Caco-2 (cell line): ENCODE measurements at regions not wholly inside any gene's neighbourhood (a gene's known extent, or its start where the extent isn't known, plus 50 kb on each side); places are given as distances from the start of the nearest gene placed in this dataset.

Source experiments
- BruUV-seq: library from RNA; stranded (reverse); fragments of 400-500 nt; replicated peaks from 2 replicates; lab custom pipeline; 2021; lab: Mats Ljungman, UMichigan
- CTCF ChIA-PET: fragments of 300-600 bp; sonication (Branson Sonifier 250); formaldehyde crosslinking; loops from one replicate; lab custom pipeline; 2022; ENCODE audit warnings: antibody characterized with exemption; lab: Charles Lee
- POLR2A ChIA-PET: fragments of 300-600 bp; sonication (Branson Sonifier 250); formaldehyde crosslinking; loops from one replicate; lab custom pipeline; 2022; ENCODE audit warnings: antibody characterized with exemption; lab: Charles Lee
- DNase-seq, 2 experiments: peaks; one replicate each; pipeline versions ENCODE4 v3.0.0 to v3.0.0-alpha.2; 2020 to 2022
- H3K27me3 ChIP-seq: replicated peaks from 2 replicates; pipeline ENCODE4 v1.6.0; 2011; ENCODE audit warnings: low read length; ENCODE audit not compliant: control insufficient read depth, insufficient read depth
- H3K36me3 ChIP-seq: 2 replicates; pipeline ENCODE4 v1.5.1; 2011; ENCODE audit warnings: low read length; ENCODE audit not compliant: control insufficient read depth, insufficient read depth
- H3K4me1 ChIP-seq: fragments of 250-450 bp; sonication (Bioruptor Pico); 2 replicates; pipeline ENCODE4 v1.5.1; 2020; ENCODE audit warnings: mild to moderate bottlenecking
- H3K4me3 ChIP-seq: 2 replicates; pipeline ENCODE4 v1.5.1; 2011; ENCODE audit warnings: low read depth, mild to moderate bottlenecking, control low read depth, low read length
- H3K9me3 ChIP-seq: fragments of 250-450 bp; sonication (Bioruptor Pico); 2 replicates; pipeline ENCODE4 v1.5.1; 2020; ENCODE audit warnings: mild to moderate bottlenecking, moderate library complexity
- H3K27ac Mint-ChIP-seq: one replicate; pipeline ENCODE4 v1.8.0; 2022; ENCODE audit warnings: mixed read lengths; ENCODE audit not compliant: unreplicated experiment
- H3K27me3 Mint-ChIP-seq: one replicate; pipeline ENCODE4 v1.8.0; 2022; ENCODE audit warnings: mixed read lengths; ENCODE audit not compliant: insufficient read depth, unreplicated experiment
- H3K36me3 Mint-ChIP-seq: one replicate; pipeline ENCODE4 v1.8.0; 2022; ENCODE audit warnings: mild to moderate bottlenecking, mixed read lengths; ENCODE audit not compliant: insufficient read depth, unreplicated experiment
- H3K4me1 Mint-ChIP-seq: one replicate; pipeline ENCODE4 v1.8.0; 2022; ENCODE audit warnings: low read depth, mixed read lengths; ENCODE audit not compliant: unreplicated experiment
- H3K4me3 Mint-ChIP-seq: one replicate; pipeline ENCODE4 v1.8.0; 2022; ENCODE audit warnings: mild to moderate bottlenecking, moderate library complexity, mixed read lengths; ENCODE audit not compliant: unreplicated experiment
- H3K9me3 Mint-ChIP-seq: one replicate; pipeline ENCODE4 v1.8.0; 2022; ENCODE audit warnings: mixed read lengths; ENCODE audit not compliant: unreplicated experiment
- CTCF ChIP-seq, 2 experiments: fragments of 200-600 bp in 1 of 2; IDR thresholded peaks; 1 replicate in 1 of 2; 2 replicates in 1 of 2; pipeline versions ENCODE4 v1.5.1 to v1.8.0; 2011 to 2022; ENCODE audit warnings: antibody characterized with exemption in 1 of 2, control low read depth in 1 of 2, inconsistent platforms in 1 of 2, low read depth in 1 of 2, low read length in 1 of 2, mild to moderate bottlenecking in 1 of 2, moderate library complexity in 1 of 2; ENCODE audit not compliant: insufficient read depth in 1 of 2, severe bottlenecking in 1 of 2, unreplicated experiment in 1 of 2
- intact Hi-C: fragments of 100-400 bp; cut with micrococcal nuclease; formaldehyde crosslinking; loops from one replicate; pipeline ENCODE4 v1.10.0; 2022; ENCODE audit not compliant: unreplicated experiment

GRCh38 chr21:15278851-15279250, 214.1 kb upstream of the NRIP1 start:
- H3K36me3 ChIP-seq, result no peaks in the 10 kb centered on the region
- Mint-ChIP-seq H3K4me1 (peaks cover 13% of the 10 kb centered on the region), H3K27ac (no peak overlapping the region), H3K36me3 (no peaks in the 10 kb centered on the region), H3K4me3 (no peak overlapping the region), H3K27me3 (no peaks in the 10 kb centered on the region), H3K9me3 (peaks cover 10% of the 10 kb centered on the region)
- H3K27me3 ChIP-seq, result no peaks in the 10 kb centered on the region
- no peaks in the 10 kb centered on the region for H3K9me3 ChIP-seq
- DNase-seq, result no peak
- no TSS peak for BruUV-seq
- intact Hi-C loops, result no loop called here
- POLR2A ChIA-PET, result no interaction called here
- H3K4me1 ChIP-seq, result no peaks in the 10 kb centered on the region
- TF ChIP-seq CTCF (IDR thresholded peaks at IDR 0.05; ENCODE audit: insufficient read depth in 1 of 2, low read depth in 1 of 2, low read length in 1 of 2, severe bottlenecking in 1 of 2, unreplicated experiment in 1 of 2), result no peak
- no peak overlapping the region for H3K4me3 ChIP-seq
- CTCF ChIA-PET, result no interaction called here

- H3K4me3 Mint-ChIP-seq, result no peak overlapping the region
- no peaks in the 10 kb centered on the region for H3K27me3 Mint-ChIP-seq
- Histone ChIP-seq H3K36me3 (no peaks in the 10 kb centered on the region), H3K4me3 (no peak overlapping the region), H3K9me3 (no peaks in the 10 kb centered on the region), H3K4me1 (no peaks in the 10 kb centered on the region), H3K27me3 (no peaks in the 10 kb centered on the region)
- H3K4me1 Mint-ChIP-seq, result peaks cover 13% of the 10 kb centered on the region
- H3K9me3 Mint-ChIP-seq, result peaks cover 10% of the 10 kb centered on the region
- TF ChIP-seq CTCF (IDR thresholded peaks at IDR 0.05; ENCODE audit: insufficient read depth in 1 of 2, low read depth in 1 of 2, low read length in 1 of 2, severe bottlenecking in 1 of 2, unreplicated experiment in 1 of 2), result no peak
- intact Hi-C loops, result no loop called here
- ChIA-PET POLR2A (no interaction called here), CTCF (no interaction called here)
- DNase-seq, result no peak
- H3K36me3 Mint-ChIP-seq, result no peaks in the 10 kb centered on the region
- no peak overlapping the region for H3K27ac Mint-ChIP-seq
- no TSS peak for BruUV-seq
These were observed 214.7 kb upstream of the NRIP1 start for GRCh38 chr21:15279482-15279881.

- peaks cover 19% of the 10 kb centered on the region for H3K9me3 Mint-ChIP-seq
- H3K27ac Mint-ChIP-seq, result no peak overlapping the region
- H3K4me1 Mint-ChIP-seq, result peaks cover 6% of the 10 kb centered on the region
- no peak for TF ChIP-seq CTCF (IDR thresholded peaks at IDR 0.05; ENCODE audit: insufficient read depth in 1 of 2, low read depth in 1 of 2, low read length in 1 of 2, severe bottlenecking in 1 of 2, unreplicated experiment in 1 of 2)
- H3K4me3 Mint-ChIP-seq, result no peak overlapping the region
- ChIA-PET POLR2A (no interaction called here), CTCF (no interaction called here)
- intact Hi-C loops, result no loop called here
- DNase-seq, result no peak
- no peak overlapping the region for H3K4me3 ChIP-seq
- H3K36me3 Mint-ChIP-seq, result no peaks in the 10 kb centered on the region
- H3K27me3 ChIP-seq, result no peaks in the 10 kb centered on the region
- H3K4me1 ChIP-seq, result no peaks in the 10 kb centered on the region
- H3K9me3 ChIP-seq, result no peaks in the 10 kb centered on the region
- H3K36me3 ChIP-seq, result no peaks in the 10 kb centered on the region
- no peaks in the 10 kb centered on the region for H3K27me3 Mint-ChIP-seq
- BruUV-seq, result no TSS peak
These were observed 216.9 kb upstream of the NRIP1 start for GRCh38 chr21:15281714-15282113.
